IMR-90 (cell line): ENCODE measurements at regions not wholly inside any gene's neighbourhood (a gene's known extent, or its start where the extent isn't known, plus 50 kb on each side); places are given as distances from the start of the nearest gene placed in this dataset.
A peak's percentile ranks its signal among the peaks of the same experiment; 100 is the strongest.

Experiments
- ATAC-seq: fragments of 200-7000 bp; cut with Tn5 transposase; 2 replicates; pipeline ENCODE4 v1.9.1; 2020; ENCODE audit warnings: low read depth, mild to moderate bottlenecking, moderate library complexity
- BruUV-seq: library from RNA; stranded (reverse); fragments of 400-500 nt; replicated peaks from 2 replicates; lab custom pipeline; 2021; lab: Mats Ljungman, UMichigan
- CTCF ChIA-PET: fragments of 300-600 bp; formaldehyde crosslinking; extraction: SDS; loops from one replicate; lab custom pipeline; 2021; ENCODE audit warnings: antibody characterized with exemption; lab: Yijun Ruan, JAX
- POLR2A ChIA-PET: fragments of 300-600 bp; sonication (Branson Sonifier 250); formaldehyde crosslinking; loops from one replicate; lab custom pipeline; 2022; ENCODE audit warnings: antibody characterized with exemption; ENCODE audit not compliant: unreplicated experiment; lab: Charles Lee
- DNase-seq: peaks from one replicate; pipeline ENCODE4 v3.0.0; 2013
- H2AFZ ChIP-seq: replicated peaks from 2 replicates; pipeline ENCODE3; 2013; ENCODE audit warnings: low read length, mild to moderate bottlenecking; ENCODE audit not compliant: poor library complexity
- H2AK5ac ChIP-seq: 2 replicates; pipeline ENCODE4 v1.6.1; 2013; ENCODE audit warnings: low read depth, low read length, inconsistent platforms
- H2AK9ac ChIP-seq: replicated peaks from 2 replicates; pipeline ENCODE3; 2013; ENCODE audit warnings: mild to moderate bottlenecking, low read depth, low read length, moderate library complexity; ENCODE audit not compliant: poor library complexity
- H2BK120ac ChIP-seq: 2 replicates; pipeline ENCODE4 v1.6.1; 2013; ENCODE audit warnings: low read depth, low read length, inconsistent platforms
- H2BK15ac ChIP-seq: 3 replicates; pipeline ENCODE4 v1.6.1; 2013; ENCODE audit warnings: low read depth, low read length, inconsistent platforms
- H2BK20ac ChIP-seq: 2 replicates; pipeline ENCODE4 v1.6.1; 2013; ENCODE audit warnings: low read depth, mild to moderate bottlenecking, inconsistent platforms, low read length, moderate library complexity
- H2BK5ac ChIP-seq: 2 replicates; pipeline ENCODE4 v1.6.1; 2013; ENCODE audit warnings: mild to moderate bottlenecking, low read depth, low read length, inconsistent platforms; ENCODE audit not compliant: poor library complexity, severe bottlenecking
- H3K14ac ChIP-seq: replicated peaks from 2 replicates; pipeline ENCODE4 v1.6.1; 2013; ENCODE audit warnings: low read depth, low read length, inconsistent platforms
- H3K18ac ChIP-seq: 2 replicates; pipeline ENCODE4 v1.6.1; 2013; ENCODE audit warnings: low read depth, low read length, control low read depth
- H3K23ac ChIP-seq: 2 replicates; pipeline ENCODE4 v1.6.1; 2013; ENCODE audit warnings: low read depth, low read length, inconsistent platforms
- H3K27ac ChIP-seq: 2 replicates; pipeline ENCODE4 v1.5.1; 2013; ENCODE audit warnings: mild to moderate bottlenecking, control low read depth, low read length; ENCODE audit not compliant: insufficient read depth
- H3K27me3 ChIP-seq: 2 replicates; pipeline ENCODE4 v1.6.1; 2013; ENCODE audit warnings: low read length; ENCODE audit not compliant: control insufficient read depth, insufficient read depth
- H3K36me3 ChIP-seq: 2 replicates; pipeline ENCODE4 v1.6.1; 2013; ENCODE audit warnings: low read length, mixed read lengths; ENCODE audit not compliant: control insufficient read depth, insufficient read depth
- H3K4ac ChIP-seq: 2 replicates; pipeline ENCODE4 v1.6.1; 2013; ENCODE audit warnings: low read depth, low read length, inconsistent platforms
- H3K4me1 ChIP-seq: 2 replicates; pipeline ENCODE4 v1.6.1; 2013; ENCODE audit warnings: low read length, mixed read lengths; ENCODE audit not compliant: control insufficient read depth, insufficient read depth
- H3K4me2 ChIP-seq: 2 replicates; pipeline ENCODE4 v1.6.1; 2013; ENCODE audit warnings: low read depth, mild to moderate bottlenecking, control low read depth, low read length, moderate library complexity
- H3K4me3 ChIP-seq: 2 replicates; pipeline ENCODE4 v1.5.1; 2013; ENCODE audit warnings: low read depth, mild to moderate bottlenecking, control low read depth, low read length, moderate library complexity; ENCODE audit not compliant: insufficient read depth
- H3K56ac ChIP-seq: 2 replicates; pipeline ENCODE4 v1.6.1; 2013; ENCODE audit warnings: low read length, inconsistent platforms; ENCODE audit not compliant: insufficient read depth; ENCODE audit errors: extremely low read depth
- H3K79me1 ChIP-seq, 2 experiments: 2 replicates each; pipeline ENCODE4 v1.6.1; 2013; ENCODE audit warnings: low read length in 2 of 2, inconsistent platforms in 1 of 2, low read depth in 1 of 2
- H3K9ac ChIP-seq: 2 replicates; pipeline ENCODE4 v1.6.1; 2013; ENCODE audit warnings: low read depth, low read length, control low read depth
- H3K9me1 ChIP-seq: 2 replicates; pipeline ENCODE4 v1.6.1; 2013; ENCODE audit warnings: low read length, inconsistent platforms; ENCODE audit not compliant: insufficient read depth
- H3K9me3 ChIP-seq: 2 replicates; pipeline ENCODE4 v1.6.1; 2013; ENCODE audit warnings: low read length; ENCODE audit not compliant: control insufficient read depth, insufficient read depth
- H4K20me1 ChIP-seq: 2 replicates; pipeline ENCODE4 v1.6.1; 2013; ENCODE audit warnings: low read length, inconsistent platforms; ENCODE audit not compliant: insufficient read depth
- H4K5ac ChIP-seq: 2 replicates; pipeline ENCODE4 v1.6.1; 2013; ENCODE audit warnings: mild to moderate bottlenecking, low read depth, low read length, control low read depth
- H4K8ac ChIP-seq, 2 experiments: 2 replicates each; pipeline ENCODE4 v1.6.1; 2013; ENCODE audit warnings: low read depth in 2 of 2, low read length in 2 of 2, control low read depth in 1 of 2, inconsistent platforms in 1 of 2
- H4K91ac ChIP-seq: 2 replicates; pipeline ENCODE4 v1.6.1; 2013; ENCODE audit warnings: low read depth, low read length, inconsistent platforms; ENCODE audit not compliant: insufficient read depth
- CEBPB ChIP-seq: IDR thresholded peaks from 2 replicates; pipeline ENCODE4 v1.6.1; 2012; ENCODE audit warnings: low read depth, low read length, improper control_type of control experiment
- CHD1 ChIP-seq: IDR thresholded peaks from 2 replicates; pipeline ENCODE4 v1.6.1; 2012; ENCODE audit warnings: low read depth, low read length, improper control_type of control experiment
- FOS ChIP-seq: fragments of 150-350 bp; IDR thresholded peaks from 2 replicates; pipeline ENCODE4 v1.6.1; 2016; ENCODE audit warnings: low read depth, low read length
- MAZ ChIP-seq: IDR thresholded peaks from 2 replicates; pipeline ENCODE4 v1.6.1; 2012; ENCODE audit warnings: low read depth, mild to moderate bottlenecking, low read length, improper control_type of control experiment, moderate library complexity, borderline replicate concordance
- MXI1 ChIP-seq: IDR thresholded peaks from 2 replicates; pipeline ENCODE4 v1.6.1; 2012; ENCODE audit warnings: low read depth, mild to moderate bottlenecking, low read length, moderate library complexity, borderline replicate concordance
- POLR2A ChIP-seq: IDR thresholded peaks from 2 replicates; pipeline ENCODE4 v1.6.1; 2012; ENCODE audit warnings: mild to moderate bottlenecking, low read depth, low read length
- RAD21 ChIP-seq: IDR thresholded peaks from 2 replicates; pipeline ENCODE4 v1.6.1; 2012; ENCODE audit warnings: low read length, improper control_type of control experiment
- RCOR1 ChIP-seq: IDR thresholded peaks from 2 replicates; pipeline ENCODE4 v1.6.1; 2012; ENCODE audit warnings: mild to moderate bottlenecking, low read length, improper control_type of control experiment; ENCODE audit not compliant: insufficient replicate concordance
- WGBS, 2 experiments: methylation state at CpG; one replicate each; pipeline versions ENCODE4 v1.1.5 to v1.1.7; 2013; ENCODE audit warnings: missing lambda C conversion rate in 2 of 2; ENCODE audit not compliant: insufficient read length in 1 of 2; ENCODE audit errors: extremely low coverage in 2 of 2; 5-methylcytosine and 5-hydroxymethylcytosine counted together
- dilution Hi-C: fragments of 300-500 bp; cut with HindIII; formaldehyde crosslinking; loops from one replicate; pipeline ENCODE4 v1.14.3; 2018; ENCODE audit warnings: low sequenced_read_pairs; ENCODE audit not compliant: unreplicated experiment
- in situ Hi-C: fragments of 300-500 bp; cut with MboI; formaldehyde crosslinking; loops from 3 replicates; pipeline ENCODE4 v1.14.3; 2019; ENCODE audit warnings: low sequenced_read_pairs, inconsistent platforms, mixed read lengths
- intact Hi-C: fragments of 100-400 bp; cut with micrococcal nuclease; formaldehyde crosslinking; loops from 2 replicates; pipeline ENCODE4 v1.10.0; 2022
- TF ChIP-seq, protein P1 (sequence below): fragments of 150-350 bp; IDR thresholded peaks from 2 replicates; pipeline ENCODE4 v1.6.1; 2016; ENCODE audit warnings: low read depth, mild to moderate bottlenecking, low read length, moderate library complexity, borderline replicate concordance
- TF ChIP-seq, protein P2 (sequence below): fragments of 150-350 bp; IDR thresholded peaks from 2 replicates; pipeline ENCODE4 v1.6.1; 2017; ENCODE audit warnings: mild to moderate bottlenecking, antibody characterized with exemption, low read length, low read depth

DNA sequence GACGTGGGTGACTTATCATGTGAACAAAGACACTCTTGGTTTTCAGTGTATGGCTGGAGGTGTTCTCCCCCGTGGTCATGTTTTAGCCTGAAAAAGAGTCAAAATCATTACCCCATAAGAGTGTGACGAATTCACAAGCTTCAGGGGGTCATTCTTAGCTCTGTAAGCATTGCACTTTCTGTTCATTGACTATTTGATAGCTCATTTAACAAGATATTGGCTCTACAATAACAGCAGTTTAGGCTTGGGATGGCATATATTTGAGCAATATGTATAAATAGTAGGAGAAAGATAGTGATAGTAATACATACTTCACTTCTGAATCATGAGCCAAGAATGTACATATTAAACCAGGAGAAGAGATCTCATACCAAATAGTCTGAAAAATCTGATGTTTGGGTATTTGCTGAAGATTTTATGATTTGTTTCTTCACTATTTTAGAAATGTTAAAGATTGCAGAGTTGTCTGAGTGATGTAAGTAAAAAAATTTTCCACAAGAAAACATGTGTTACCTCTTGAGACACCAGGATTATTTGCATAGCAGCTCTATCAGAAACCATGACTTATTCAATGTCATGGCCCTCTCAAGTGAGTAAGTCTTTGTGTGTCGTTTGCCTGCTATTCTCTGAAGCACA lies 996.0 kb downstream of the OTOL1 start:
- 0 out of 2 replicates have a peak overlapping the region, but pooled peaks have one; percentile 2 for H4K91ac ChIP-seq
- ATAC-seq (peak; percentile 91), DNase-seq (peak; percentile 84)
- WGBS, 2 experiments, result no CpG with 5 or more reads among the region's 4 CpGs
- H3K79me1 ChIP-seq, result no peaks in the 10 kb centered on the region
- H4K8ac ChIP-seq, result peak overlapping the region in 1 of 2 experiments; percentile 14; a peak in 2 of 4 replicates
- H3K27ac ChIP-seq, result no peak overlapping the region; the same call in 1 of the 2 replicates
- peak overlapping the region; percentile 87 for H2BK5ac ChIP-seq
- dilution Hi-C loops, result no loop called here
- no peak overlapping the region for H3K23ac ChIP-seq
- H2BK20ac ChIP-seq, result peak overlapping the region; percentile 82
- H2AK9ac ChIP-seq, result no peak overlapping the region
- no peaks in the 10 kb centered on the region for H3K9me1 ChIP-seq
- H3K4ac ChIP-seq, result peak overlapping the region; percentile 26; the same call in 1 of the 2 replicates
- in situ Hi-C loops, result no loop called here
- peaks cover 4% of the 10 kb centered on the region for H3K4me1 ChIP-seq
- intact Hi-C loops, result loop anchor here (10.0 kb wide), 1 partner anchor 198 kb away; no protein-coding TSS in a partner anchor
- H3K9me3 ChIP-seq, result 0 out of 2 replicates have a peak, but pooled peaks cover 2% of the 10 kb centered on the region
- peak overlapping the region; percentile 70; the same call in 1 of the 2 replicates for H4K5ac ChIP-seq
- H2BK15ac ChIP-seq, result no peak overlapping the region
- no peaks in the 10 kb centered on the region for H3K27me3 ChIP-seq
- no TSS peak for BruUV-seq
- no peak overlapping the region for H3K9ac ChIP-seq
- H2AK5ac ChIP-seq, result no peak overlapping the region
- H3K14ac ChIP-seq, result 0 out of 2 replicates have a peak overlapping the region, but pooled peaks have one; percentile 3
- peak overlapping the region; percentile 90; the same call in 1 of the 2 replicates for H3K18ac ChIP-seq
- no peak overlapping the region for H2AFZ ChIP-seq
- H3K56ac ChIP-seq, result no peak overlapping the region
- ChIA-PET POLR2A (no interaction called here), CTCF (no interaction called here)
- H4K20me1 ChIP-seq, result no peaks in the 10 kb centered on the region
- TF ChIP-seq CHD1 (no peak), FOS (no peak), MXI1 (no peak), POLR2A (no peak), RCOR1 (no peak), CEBPB (no peak), RAD21 (no peak), MAZ (no peak)
- TF ChIP-seq, protein P1, sequence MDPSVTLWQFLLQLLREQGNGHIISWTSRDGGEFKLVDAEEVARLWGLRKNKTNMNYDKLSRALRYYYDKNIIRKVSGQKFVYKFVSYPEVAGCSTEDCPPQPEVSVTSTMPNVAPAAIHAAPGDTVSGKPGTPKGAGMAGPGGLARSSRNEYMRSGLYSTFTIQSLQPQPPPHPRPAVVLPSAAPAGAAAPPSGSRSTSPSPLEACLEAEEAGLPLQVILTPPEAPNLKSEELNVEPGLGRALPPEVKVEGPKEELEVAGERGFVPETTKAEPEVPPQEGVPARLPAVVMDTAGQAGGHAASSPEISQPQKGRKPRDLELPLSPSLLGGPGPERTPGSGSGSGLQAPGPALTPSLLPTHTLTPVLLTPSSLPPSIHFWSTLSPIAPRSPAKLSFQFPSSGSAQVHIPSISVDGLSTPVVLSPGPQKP, result no peak
- TF ChIP-seq, protein P2, sequence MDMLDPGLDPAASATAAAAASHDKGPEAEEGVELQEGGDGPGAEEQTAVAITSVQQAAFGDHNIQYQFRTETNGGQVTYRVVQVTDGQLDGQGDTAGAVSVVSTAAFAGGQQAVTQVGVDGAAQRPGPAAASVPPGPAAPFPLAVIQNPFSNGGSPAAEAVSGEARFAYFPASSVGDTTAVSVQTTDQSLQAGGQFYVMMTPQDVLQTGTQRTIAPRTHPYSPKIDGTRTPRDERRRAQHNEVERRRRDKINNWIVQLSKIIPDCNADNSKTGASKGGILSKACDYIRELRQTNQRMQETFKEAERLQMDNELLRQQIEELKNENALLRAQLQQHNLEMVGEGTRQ, result no peak
- H2BK120ac ChIP-seq, result peak overlapping the region; percentile 76
- H3K4me3 ChIP-seq, result no peak overlapping the region
- H3K36me3 ChIP-seq, result no peaks in the 10 kb centered on the region
- H3K4me2 ChIP-seq, result peak overlapping the region; percentile 88
